Muscle of leg (tissue), 3 donors: ENCODE measurements at regions not wholly inside any gene's neighbourhood (a gene's known extent, or its start where the extent isn't known, plus 50 kb on each side); places are given as distances from the start of the nearest gene placed in this dataset.

Source experiments
- DNase-seq: peaks from one replicate; pipeline ENCODE4 v3.0.0; 2013
- H3K27ac ChIP-seq: one replicate; pipeline ENCODE4 v1.5.1; 2013; ENCODE audit warnings: mild to moderate bottlenecking, low read length, control low read depth
- H3K27me3 ChIP-seq: one replicate; pipeline ENCODE4 v1.6.1; 2013; ENCODE audit warnings: low read length; ENCODE audit not compliant: control insufficient read depth, insufficient read depth
- H3K36me3 ChIP-seq: one replicate; pipeline ENCODE4 v1.6.1; 2013; ENCODE audit warnings: low read length; ENCODE audit not compliant: control insufficient read depth, insufficient read depth
- H3K4me1 ChIP-seq: one replicate; pipeline ENCODE4 v1.6.1; 2013; ENCODE audit warnings: low read length; ENCODE audit not compliant: control insufficient read depth, insufficient read depth
- H3K4me3 ChIP-seq: one replicate; pipeline ENCODE4 v1.5.1; 2013; ENCODE audit warnings: low read length, control low read depth
- H3K9me3 ChIP-seq: replicated peaks from 2 replicates; pipeline ENCODE4 v1.6.1; 2013; ENCODE audit warnings: low read depth, low read length; ENCODE audit not compliant: control insufficient read depth
- WGBS: methylation state at CpG from one replicate; pipeline ENCODE4 v1.1.5; 2013; ENCODE audit warnings: missing lambda C conversion rate; ENCODE audit not compliant: insufficient coverage; 5-methylcytosine and 5-hydroxymethylcytosine counted together

DNA sequence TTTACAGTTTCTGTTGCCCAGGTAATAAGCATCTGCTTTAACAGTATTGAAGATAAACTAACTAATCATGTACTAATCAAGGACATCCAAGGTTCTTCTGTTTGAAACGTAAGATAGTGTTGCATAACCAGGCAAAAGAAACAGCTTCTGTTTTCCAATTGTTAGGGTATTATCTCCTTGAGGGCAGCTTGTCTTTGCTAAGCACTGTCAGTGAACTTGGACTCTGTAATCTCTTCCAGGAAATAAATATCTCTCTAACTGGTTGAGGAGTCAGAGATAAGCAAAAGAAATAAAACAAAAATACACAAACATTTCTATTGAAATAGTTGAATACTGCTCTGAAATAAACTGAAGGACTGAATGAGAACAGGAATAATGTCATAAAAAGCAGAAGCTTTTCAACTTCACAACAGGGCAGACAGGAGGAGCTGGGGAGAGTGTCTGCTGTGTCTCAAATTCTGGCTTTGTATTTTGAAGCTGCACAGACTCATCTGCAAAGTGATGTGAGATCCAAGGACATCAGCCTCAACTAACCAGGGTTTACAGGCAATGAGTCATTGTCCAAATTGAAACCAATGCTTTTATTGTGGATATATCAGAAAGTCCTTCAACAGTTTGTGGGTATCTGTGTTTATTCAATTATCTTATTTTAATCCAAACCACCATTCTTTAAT, 1253.0 kb upstream of the PCDH7 start:
- no peaks in the 10 kb centered on the region for H3K36me3 ChIP-seq
- no CpG with 5 or more reads among the region's 1 CpG for WGBS
- H3K9me3 ChIP-seq: no peaks in the 10 kb centered on the region
- no peaks in the 10 kb centered on the region for H3K4me1 ChIP-seq
- H3K27ac ChIP-seq: no peak overlapping the region
- no peaks in the 10 kb centered on the region for H3K27me3 ChIP-seq
- DNase-seq: no peak
- H3K4me3 ChIP-seq: no peak overlapping the region
